Urinary bladder (tissue), 3 donors: ENCODE measurements at regions not wholly inside any gene's neighbourhood (a gene's known extent, or its start where the extent isn't known, plus 50 kb on each side); places are given as distances from the start of the nearest gene placed in this dataset.
"Not testable (repeated sequence)": the region's sequence is repeated elsewhere in the genome, so short reads cannot be mapped to it uniquely, and the experiment has no call there.

Experiments used
- DNase-seq: peaks from one replicate; pipeline ENCODE4 v3.0.0-alpha.2; 2015; ENCODE audit errors: extremely low spot score
- H3K27ac ChIP-seq: one replicate; pipeline ENCODE4 v1.5.1; 2013; ENCODE audit warnings: low read depth, mild to moderate bottlenecking, moderate library complexity
- H3K36me3 ChIP-seq: one replicate; pipeline ENCODE4 v1.6.1; 2013; ENCODE audit warnings: mild to moderate bottlenecking, moderate library complexity; ENCODE audit not compliant: insufficient read depth
- H3K4me1 ChIP-seq: one replicate; pipeline ENCODE4 v1.6.1; 2013; ENCODE audit warnings: mild to moderate bottlenecking, moderate library complexity; ENCODE audit not compliant: insufficient read depth
- H3K4me3 ChIP-seq: one replicate; pipeline ENCODE4 v1.5.1; 2013; ENCODE audit warnings: low read depth, low read length
- WGBS: extraction: QIAGEN DNeasy Blood & Tissue Kit; methylation state at CpG from one replicate; pipeline ENCODE4 v1.1.7; 2013; 5-methylcytosine and 5-hydroxymethylcytosine counted together
- donor health status: healthy with polysubstance abuse.
- donor health status: healthy.

GRCh38 chr21:28614791-28615190, 377.9 kb downstream of the LTN1 start:
- Histone ChIP-seq H3K4me1 (no peaks in the 10 kb centered on the region), H3K27ac (no peak overlapping the region), H3K36me3 (no peaks in the 10 kb centered on the region), H3K4me3 (no peak overlapping the region)
- whole genome bisulfite sequencing, result 57% methylated on average over 2 of the region's 2 CpGs
- DNase-seq, result no peak

- Histone ChIP-seq H3K36me3 (no peaks in the 10 kb centered on the region), H3K4me3 (no peak overlapping the region), H3K27ac (no peak overlapping the region), H3K4me1 (no peaks in the 10 kb centered on the region)
- DNase-seq, result no peak
- 93% methylated on average over 5 of the region's 5 CpGs for WGBS
These were observed 384.0 kb downstream of the LTN1 start for GRCh38 chr21:28608646-28609045.

- Histone ChIP-seq H3K4me3 (no peak overlapping the region), H3K4me1 (no peaks in the 10 kb centered on the region), H3K27ac (no peak overlapping the region), H3K36me3 (no peaks in the 10 kb centered on the region)
- no peak for DNase-seq
- 92% methylated on average over 4 of the region's 4 CpGs for WGBS
These were observed 385.1 kb downstream of the LTN1 start for GRCh38 chr21:28607545-28607944.

- 87% methylated on average over 3 of the region's 3 CpGs for WGBS
- no peak for DNase-seq
- Histone ChIP-seq H3K36me3 (no peaks in the 10 kb centered on the region), H3K4me3 (no peak overlapping the region), H3K4me1 (no peaks in the 10 kb centered on the region), H3K27ac (no peak overlapping the region)
These were observed 387.6 kb downstream of the LTN1 start for GRCh38 chr21:28604946-28605537.

- Histone ChIP-seq H3K27ac (no peak overlapping the region), H3K4me3 (no peak overlapping the region), H3K36me3 (no peaks in the 10 kb centered on the region), H3K4me1 (no peaks in the 10 kb centered on the region)
- DNase-seq, result no peak
These were observed 390.1 kb downstream of the LTN1 start for GRCh38 chr21:28602546-28602945.

GRCh38 chr21:28598214-28598613, 394.5 kb downstream of the LTN1 start:
- H3K36me3 ChIP-seq, result no peaks in the 10 kb centered on the region
- no peaks in the 10 kb centered on the region for H3K4me1 ChIP-seq
- WGBS, result 75% methylated on average over 3 of the region's 3 CpGs
- no peak overlapping the region for H3K4me3 ChIP-seq
- no peak for DNase-seq
- H3K27ac ChIP-seq, result no peak overlapping the region

GRCh38 chr21:28592205-28592865, 400.3 kb downstream of the LTN1 start:
- Histone ChIP-seq H3K4me1 (no peaks in the 10 kb centered on the region), H3K4me3 (no peak overlapping the region), H3K36me3 (no peaks in the 10 kb centered on the region), H3K27ac (no peak overlapping the region)
- DNase-seq, result no peak
- 65% methylated on average over 6 of the region's 6 CpGs for WGBS

GRCh38 chr21:28590676-28591075, 402.0 kb downstream of the LTN1 start:
- 68% methylated on average over 3 of the region's 3 CpGs for WGBS
- Histone ChIP-seq H3K27ac (no peak overlapping the region), H3K4me1 (no peaks in the 10 kb centered on the region), H3K4me3 (no peak overlapping the region), H3K36me3 (no peaks in the 10 kb centered on the region)
- no peak for DNase-seq

GRCh38 chr21:28590026-28590425, 402.7 kb downstream of the LTN1 start:
- Histone ChIP-seq H3K4me1 (no peaks in the 10 kb centered on the region), H3K4me3 (no peak overlapping the region), H3K36me3 (no peaks in the 10 kb centered on the region), H3K27ac (no peak overlapping the region)
- WGBS, result 67% methylated on average over 2 of the region's 2 CpGs
- DNase-seq, result no peak

- H3K36me3 ChIP-seq, result no peaks in the 10 kb centered on the region
- H3K4me3 ChIP-seq, result no peak overlapping the region
- DNase-seq, result no peak
- 92% methylated on average over 1 of the region's 1 CpG for WGBS
- H3K4me1 ChIP-seq, result no peaks in the 10 kb centered on the region
- H3K27ac ChIP-seq, result no peak overlapping the region
These were observed 403.7 kb downstream of the LTN1 start for GRCh38 chr21:28588997-28589396.

GRCh38 chr21:28587748-28588147, 404.9 kb downstream of the LTN1 start:
- no peak overlapping the region for H3K27ac ChIP-seq
- no peak for DNase-seq
- 0% methylated on average over 1 of the region's 1 CpG for WGBS
- H3K4me3 ChIP-seq, result no peak overlapping the region
- no peaks in the 10 kb centered on the region for H3K4me1 ChIP-seq
- no peaks in the 10 kb centered on the region for H3K36me3 ChIP-seq

GRCh38 chr21:28581976-28582375, 410.7 kb downstream of the LTN1 start:
- H3K27ac ChIP-seq, result no peak overlapping the region
- WGBS, result 91% methylated on average over 2 of the region's 2 CpGs
- no peak for DNase-seq
- no peaks in the 10 kb centered on the region for H3K36me3 ChIP-seq
- no peaks in the 10 kb centered on the region for H3K4me1 ChIP-seq
- no peak overlapping the region for H3K4me3 ChIP-seq

- H3K36me3 ChIP-seq, H3K4me3 ChIP-seq, H3K27ac ChIP-seq, H3K4me1 ChIP-seq, DNase-seq: not testable (repeated sequence)
- 87% methylated on average over 5 of the region's 5 CpGs for WGBS
These were observed 411.4 kb downstream of the LTN1 start for GRCh38 chr21:28581311-28581731.

GRCh38 chr21:28580585-28580984, 412.1 kb downstream of the LTN1 start:
- no peak for DNase-seq
- 84% methylated on average over 2 of the region's 2 CpGs for WGBS
- Histone ChIP-seq H3K36me3 (no peaks in the 10 kb centered on the region), H3K27ac (no peak overlapping the region), H3K4me1 (no peaks in the 10 kb centered on the region), H3K4me3 (no peak overlapping the region)
